HG02970 (cell line): ENCODE measurements at regions not wholly inside any gene's neighbourhood (a gene's known extent, or its start where the extent isn't known, plus 50 kb on each side); places are given as distances from the start of the nearest gene placed in this dataset.

ENCODE experiments used
- ATAC-seq: cut with Tn5 transposase; IDR thresholded peaks from one replicate; pipeline ENCODE4 v1.9.1; 2021; ENCODE audit warnings: mild to moderate bottlenecking, moderate library complexity, moderate number of reproducible peaks; ENCODE audit not compliant: unreplicated experiment, low FRiP score

GRCh38 chr12:24036438-24037216, 87.2 kb upstream of the SOX5 start:
- no peak for ATAC-seq

DNA sequence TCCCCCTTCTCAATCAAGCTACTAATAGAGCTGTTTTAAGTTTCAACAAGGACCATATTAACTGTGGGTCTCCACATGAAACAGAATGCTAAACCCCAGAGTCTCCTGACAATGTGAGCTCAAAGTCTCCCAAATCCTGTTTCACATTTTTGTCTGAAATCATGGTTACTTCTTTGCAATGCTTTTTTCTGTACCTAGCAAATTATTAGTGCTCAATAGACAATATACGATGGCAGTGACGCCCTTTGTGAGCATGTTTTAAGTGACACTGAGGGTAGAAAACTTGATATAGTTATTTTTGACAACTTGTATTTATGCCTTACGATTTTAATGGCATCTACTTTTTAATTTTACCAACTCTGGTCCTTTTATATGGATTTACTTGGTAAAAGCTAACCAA, 85.4 kb upstream of the SOX5 start:
- no peak for ATAC-seq

DNA sequence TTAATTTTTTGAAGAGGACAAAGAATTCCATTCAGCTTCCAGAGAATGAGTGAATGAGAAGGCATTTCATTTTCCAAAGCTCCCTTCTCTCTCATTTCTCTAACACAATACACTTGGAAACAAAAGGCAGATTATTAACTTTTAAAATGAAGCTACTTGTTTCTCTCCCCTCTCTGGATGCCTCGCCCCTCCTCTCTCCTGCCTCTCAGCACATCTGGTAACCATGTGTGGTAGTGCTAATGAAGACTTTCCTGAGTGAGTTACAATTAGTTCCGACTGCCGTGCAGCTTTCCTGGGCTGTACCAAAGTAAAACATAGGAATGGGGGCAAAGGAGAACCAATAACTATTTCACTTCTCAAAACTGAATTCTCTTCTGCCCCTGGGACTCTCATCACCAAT, 84.7 kb upstream of the SOX5 start:
- ATAC-seq, result no peak

GRCh38 chr12:24027352-24027751, 77.9 kb upstream of the SOX5 start:
- no peak for ATAC-seq

DNA sequence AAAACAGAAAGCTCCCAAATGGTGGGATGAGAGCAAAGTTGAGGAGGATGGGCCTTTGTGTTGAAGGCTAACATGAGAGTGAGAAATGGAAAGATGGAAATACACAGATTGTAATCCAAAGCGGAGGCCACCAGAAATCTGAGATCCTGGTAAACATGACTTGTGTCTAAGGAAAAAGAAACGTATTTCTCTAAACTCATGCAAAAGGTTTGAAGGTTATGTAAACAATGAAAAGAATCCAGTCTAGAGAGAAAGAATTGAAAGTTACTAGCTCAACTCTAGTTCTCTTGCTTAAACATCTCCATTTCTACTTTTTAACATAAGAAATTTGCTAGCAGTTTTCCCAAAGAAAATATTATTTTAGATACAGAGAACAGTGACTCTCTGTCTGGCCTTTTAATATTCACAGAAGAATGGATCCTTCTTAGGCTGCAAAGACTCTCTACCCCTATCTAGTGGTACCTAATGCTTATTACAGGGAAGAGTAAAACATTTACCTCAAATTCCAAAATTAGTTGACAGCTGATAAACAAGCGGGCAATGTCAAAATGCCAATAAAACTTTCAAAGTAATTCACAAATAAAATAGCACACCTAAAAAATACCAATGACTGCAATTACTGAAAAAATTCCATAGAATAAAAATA, 75.8 kb upstream of the SOX5 start:
- ATAC-seq, result no peak

DNA sequence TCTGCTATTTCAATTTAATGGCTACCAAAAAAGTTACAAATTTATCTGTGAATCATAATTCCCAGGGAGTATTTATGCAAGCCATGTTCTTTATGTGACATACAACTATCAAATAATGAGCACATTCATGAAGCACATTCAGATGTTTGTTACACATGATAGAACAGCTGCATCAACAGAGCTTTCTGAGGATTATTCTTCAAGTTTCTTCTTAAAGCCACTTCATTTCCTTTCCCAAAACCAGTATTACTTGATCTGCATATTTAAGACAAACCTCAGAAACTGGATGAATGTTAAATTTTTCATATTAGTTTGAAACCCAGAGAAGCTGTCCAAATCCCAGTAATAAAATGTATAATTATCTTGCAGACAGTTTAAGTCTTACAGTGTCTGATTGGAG, 73.6 kb upstream of the SOX5 start:
- ATAC-seq, result no peak

GRCh38 chr12:24021164-24021502, 71.7 kb upstream of the SOX5 start:
- no peak for ATAC-seq

- ATAC-seq, result no peak
Observed at GRCh38 chr12:24020397-24021163, 71.1 kb upstream of the SOX5 start.

DNA sequence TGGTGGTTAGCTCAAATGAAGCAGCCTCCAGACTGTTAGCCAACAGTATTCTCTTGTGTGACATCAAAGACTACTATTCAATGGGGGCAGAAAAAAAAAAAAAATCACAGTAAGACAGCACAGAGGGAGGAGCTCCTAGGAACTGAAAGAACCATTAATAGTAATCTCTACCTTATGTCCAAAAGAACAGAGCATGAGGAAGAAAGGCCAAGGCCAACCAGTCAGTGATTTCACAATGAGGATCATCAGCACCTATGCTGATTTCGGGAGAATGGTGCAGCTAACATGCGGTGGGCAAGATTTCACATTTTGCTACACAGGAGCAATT, 66.3 kb upstream of the SOX5 start:
- no peak for ATAC-seq

DNA sequence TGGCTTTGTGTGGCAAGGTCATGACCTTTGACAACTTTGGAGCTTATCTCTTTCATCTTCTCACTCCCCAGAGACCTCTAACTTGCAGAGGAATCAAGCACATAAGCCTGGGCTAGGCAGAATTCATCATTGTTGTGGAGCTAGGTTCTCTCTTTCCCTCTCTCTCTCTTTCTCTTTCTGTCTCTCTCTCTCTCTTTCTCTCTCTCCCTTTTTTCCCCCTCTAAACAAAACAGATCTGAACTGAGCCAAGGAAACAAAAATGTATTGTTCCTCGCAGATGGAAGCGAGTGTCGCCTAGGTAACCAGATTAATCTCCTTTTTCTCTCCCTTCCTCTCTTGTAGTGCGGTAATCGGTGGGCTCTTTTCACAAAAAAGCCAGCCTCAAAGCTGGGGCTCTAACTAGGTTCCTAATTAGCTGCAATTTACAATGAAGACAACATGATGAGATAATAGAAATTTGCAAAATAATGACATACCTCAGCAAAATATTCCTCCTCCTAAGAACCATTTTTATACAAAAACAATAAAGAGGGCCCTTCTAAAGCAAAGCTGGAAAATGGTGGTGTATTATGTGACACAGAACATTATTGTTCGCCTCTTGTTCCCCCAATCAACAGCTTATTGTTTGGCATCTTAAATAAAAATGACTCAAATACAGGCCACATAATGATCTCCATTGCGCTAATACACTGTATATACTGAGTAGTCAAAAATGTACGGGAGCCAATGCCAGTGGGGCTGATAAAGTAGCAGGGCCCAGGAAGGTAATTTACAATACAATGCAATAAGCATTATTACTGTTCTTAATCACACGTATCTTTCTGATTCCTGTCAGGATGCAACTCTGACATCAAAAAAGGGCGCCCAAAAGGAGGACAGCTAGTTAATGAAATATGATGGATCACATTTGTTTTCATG, 65.7 kb upstream of the SOX5 start:
- no peak for ATAC-seq

- no peak for ATAC-seq
Observed at GRCh38 chr12:24014240-24014639, 64.8 kb upstream of the SOX5 start.

GRCh38 chr12:24012528-24012927, 63.1 kb upstream of the SOX5 start:
- ATAC-seq, result no peak

- ATAC-seq, result no peak
Observed at GRCh38 chr12:24011927-24012507, 62.5 kb upstream of the SOX5 start.

DNA sequence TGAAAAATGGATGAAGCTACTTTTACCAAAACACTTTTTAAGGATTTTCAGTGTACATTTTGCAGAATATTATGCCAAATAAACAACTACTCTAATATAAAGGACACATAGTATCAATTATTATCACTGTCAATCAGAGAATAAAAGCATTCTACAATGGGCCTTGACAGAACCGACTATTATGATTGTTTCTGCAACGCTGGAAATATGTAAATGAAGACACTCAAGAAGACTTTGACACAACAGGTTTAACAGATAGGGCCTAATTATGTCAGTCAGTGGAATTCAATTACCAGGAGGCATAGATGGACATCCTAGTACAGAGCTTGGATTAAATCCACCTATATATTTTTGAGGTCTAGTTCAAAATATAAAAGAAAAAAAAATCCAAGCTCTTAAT, 58.7 kb upstream of the SOX5 start:
- ATAC-seq, result no peak
